GM23338 (cell line): ENCODE measurements at regions not wholly inside any gene's neighbourhood (a gene's known extent, or its start where the extent isn't known, plus 50 kb on each side); places are given as distances from the start of the nearest gene placed in this dataset.
A peak's percentile ranks its signal among the peaks of the same experiment; 100 is the strongest.

ENCODE experiments used
- ATAC-seq: fragments of 200-7000 bp; cut with Tn5 transposase; 3 replicates; pipeline ENCODE4 v1.9.1; 2020
- DNase-seq: peaks from one replicate; pipeline ENCODE4 v3.0.0-alpha.2; 2015; ENCODE audit warnings: low spot score
- H2AFZ ChIP-seq: fragments of 200-600 bp; sonication (generic); 2 replicates; pipeline ENCODE4 v1.8.0; 2016; ENCODE audit warnings: antibody characterized with exemption, mild to moderate bottlenecking, moderate library complexity
- H3F3A ChIP-seq: fragments of 200-600 bp; sonication (generic); replicated peaks from 2 replicates; pipeline ENCODE4 v1.8.0; 2017; ENCODE audit warnings: antibody characterized with exemption, mixed run types, low read depth
- H3K27ac ChIP-seq: fragments of 200-600 bp; sonication (generic); 2 replicates; pipeline ENCODE4 v1.6.1; 2016; ENCODE audit warnings: low read depth
- H3K27me3 ChIP-seq: fragments of 200-600 bp; sonication (generic); 2 replicates; pipeline ENCODE4 v1.8.0; 2016; ENCODE audit warnings: mild to moderate bottlenecking, mixed run types, moderate library complexity; ENCODE audit not compliant: insufficient read depth
- H3K36me3 ChIP-seq: fragments of 200-600 bp; sonication (generic); 2 replicates; pipeline ENCODE4 v1.8.0; 2016; ENCODE audit warnings: mild to moderate bottlenecking; ENCODE audit not compliant: insufficient read depth
- H3K4me1 ChIP-seq: fragments of 200-600 bp; sonication (generic); 2 replicates; pipeline ENCODE4 v1.8.0; 2016; ENCODE audit warnings: mild to moderate bottlenecking, moderate library complexity; ENCODE audit not compliant: insufficient read depth
- H3K4me2 ChIP-seq: fragments of 200-600 bp; sonication (generic); 2 replicates; pipeline ENCODE4 v1.7.1; 2017; ENCODE audit warnings: mixed run types
- H3K4me3 ChIP-seq: fragments of 200-600 bp; sonication (generic); 2 replicates; pipeline ENCODE4 v1.6.1; 2016; ENCODE audit warnings: mixed run types
- H3K79me2 ChIP-seq: fragments of 200-600 bp; sonication (generic); replicated peaks from 2 replicates; pipeline ENCODE4 v1.8.0; 2017; ENCODE audit warnings: mild to moderate bottlenecking; ENCODE audit not compliant: insufficient read depth
- H3K9me2 ChIP-seq: fragments of 200-600 bp; sonication (generic); 2 replicates; pipeline ENCODE4 v1.8.0; 2017; ENCODE audit not compliant: insufficient read depth
- H4K20me1 ChIP-seq: fragments of 200-600 bp; sonication (generic); replicated peaks from 2 replicates; pipeline ENCODE4 v1.8.0; 2017; ENCODE audit warnings: mild to moderate bottlenecking; ENCODE audit not compliant: insufficient read depth
- H3K27ac Mint-ChIP-seq: 2 replicates; pipeline ENCODE4 v1.8.0; 2020; ENCODE audit warnings: inconsistent platforms, mild to moderate bottlenecking, moderate library complexity, mixed read lengths
- H3K27me3 Mint-ChIP-seq: 3 replicates; pipeline ENCODE4 v1.8.0; 2022; ENCODE audit warnings: low read depth, mild to moderate bottlenecking, moderate library complexity, mixed read lengths, inconsistent platforms; ENCODE audit not compliant: insufficient read depth, poor library complexity
- H3K36me3 Mint-ChIP-seq: 3 replicates; pipeline ENCODE4 v1.8.0; 2021; ENCODE audit warnings: low read depth, mild to moderate bottlenecking, inconsistent platforms, moderate library complexity, mixed read lengths
- H3K4me1 Mint-ChIP-seq: 3 replicates; pipeline ENCODE4 v1.8.0; 2020; ENCODE audit warnings: mild to moderate bottlenecking, inconsistent platforms, mixed read lengths
- H3K4me3 Mint-ChIP-seq: 3 replicates; pipeline ENCODE4 v1.8.0; 2021; ENCODE audit warnings: moderate library complexity, mild to moderate bottlenecking, inconsistent platforms, mixed read lengths
- H3K9me3 Mint-ChIP-seq: 3 replicates; pipeline ENCODE4 v1.8.0; 2020; ENCODE audit warnings: moderate library complexity, mild to moderate bottlenecking, inconsistent platforms, mixed read lengths
- EZH2 ChIP-seq: fragments of 200-600 bp; sonication (generic); IDR thresholded peaks from one replicate; pipeline ENCODE4 v1.8.0; 2017; ENCODE audit warnings: antibody characterized with exemption, mild to moderate bottlenecking, low read depth; ENCODE audit not compliant: unreplicated experiment
- JUNB ChIP-seq: IDR thresholded peaks from one replicate; pipeline ENCODE4 v1.6.1; 2016; ENCODE audit warnings: antibody characterized with exemption; ENCODE audit not compliant: unreplicated experiment
- STAT1 ChIP-seq: IDR thresholded peaks from one replicate; pipeline ENCODE4 v1.6.1; 2016; ENCODE audit warnings: antibody characterized with exemption; ENCODE audit not compliant: unreplicated experiment
- ZNF114 ChIP-seq: fragments of 250-450 bp; sonication (Bioruptor Pico); IDR thresholded peaks from 2 replicates; pipeline ENCODE4 v1.5.0; 2020; ENCODE audit warnings: mild to moderate bottlenecking, moderate library complexity
- ZNF331 ChIP-seq: fragments of 250-450 bp; sonication (Bioruptor Pico); IDR thresholded peaks from 2 replicates; pipeline ENCODE4 v1.5.0; 2020; ENCODE audit warnings: low read depth, mild to moderate bottlenecking, moderate library complexity
- TF ChIP-seq, protein P1 (sequence below): fragments of 250-450 bp; sonication (Bioruptor Pico); IDR thresholded peaks from 2 replicates; pipeline ENCODE4 v1.5.0; 2020; ENCODE audit warnings: mild to moderate bottlenecking, moderate library complexity
- TF ChIP-seq, protein P2 (sequence below): IDR thresholded peaks from 2 replicates; pipeline ENCODE4 v1.6.1; 2016; ENCODE audit warnings: antibody characterized with exemption
- TF ChIP-seq, protein P3 (sequence below), 2 experiments: fragments of 200-600 bp in 1 of 2; sonication (generic) in 1 of 2; conservative IDR thresholded peaks; 2 replicates each; pipeline versions ENCODE4 v1.5.1 to v1.6.1; 2016 to 2017; ENCODE audit warnings: antibody characterized with exemption in 2 of 2, low read depth in 2 of 2, mild to moderate bottlenecking in 2 of 2, moderate library complexity in 1 of 2

DNA sequence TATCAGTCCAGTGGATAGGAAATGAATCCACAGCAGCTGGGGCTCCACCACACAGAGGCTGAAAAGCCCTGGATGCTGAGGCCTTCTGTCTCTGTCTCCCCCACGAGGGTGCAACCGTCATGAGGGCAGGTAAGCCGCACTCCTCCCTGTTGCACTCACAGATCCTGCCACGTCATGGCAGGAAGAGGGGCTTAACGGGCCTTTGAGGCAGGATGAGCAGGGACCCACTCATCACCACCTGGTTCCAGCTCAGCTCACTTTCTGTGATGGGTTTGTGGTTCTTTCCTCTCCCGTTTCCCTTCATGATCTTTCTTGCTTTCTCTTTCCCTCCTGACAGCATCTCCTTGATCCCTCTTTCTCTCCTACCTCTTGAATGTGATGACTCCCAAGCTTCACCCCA lies 575.2 kb downstream of the CCDC171 start (continued):
- TF ChIP-seq, protein P1, sequence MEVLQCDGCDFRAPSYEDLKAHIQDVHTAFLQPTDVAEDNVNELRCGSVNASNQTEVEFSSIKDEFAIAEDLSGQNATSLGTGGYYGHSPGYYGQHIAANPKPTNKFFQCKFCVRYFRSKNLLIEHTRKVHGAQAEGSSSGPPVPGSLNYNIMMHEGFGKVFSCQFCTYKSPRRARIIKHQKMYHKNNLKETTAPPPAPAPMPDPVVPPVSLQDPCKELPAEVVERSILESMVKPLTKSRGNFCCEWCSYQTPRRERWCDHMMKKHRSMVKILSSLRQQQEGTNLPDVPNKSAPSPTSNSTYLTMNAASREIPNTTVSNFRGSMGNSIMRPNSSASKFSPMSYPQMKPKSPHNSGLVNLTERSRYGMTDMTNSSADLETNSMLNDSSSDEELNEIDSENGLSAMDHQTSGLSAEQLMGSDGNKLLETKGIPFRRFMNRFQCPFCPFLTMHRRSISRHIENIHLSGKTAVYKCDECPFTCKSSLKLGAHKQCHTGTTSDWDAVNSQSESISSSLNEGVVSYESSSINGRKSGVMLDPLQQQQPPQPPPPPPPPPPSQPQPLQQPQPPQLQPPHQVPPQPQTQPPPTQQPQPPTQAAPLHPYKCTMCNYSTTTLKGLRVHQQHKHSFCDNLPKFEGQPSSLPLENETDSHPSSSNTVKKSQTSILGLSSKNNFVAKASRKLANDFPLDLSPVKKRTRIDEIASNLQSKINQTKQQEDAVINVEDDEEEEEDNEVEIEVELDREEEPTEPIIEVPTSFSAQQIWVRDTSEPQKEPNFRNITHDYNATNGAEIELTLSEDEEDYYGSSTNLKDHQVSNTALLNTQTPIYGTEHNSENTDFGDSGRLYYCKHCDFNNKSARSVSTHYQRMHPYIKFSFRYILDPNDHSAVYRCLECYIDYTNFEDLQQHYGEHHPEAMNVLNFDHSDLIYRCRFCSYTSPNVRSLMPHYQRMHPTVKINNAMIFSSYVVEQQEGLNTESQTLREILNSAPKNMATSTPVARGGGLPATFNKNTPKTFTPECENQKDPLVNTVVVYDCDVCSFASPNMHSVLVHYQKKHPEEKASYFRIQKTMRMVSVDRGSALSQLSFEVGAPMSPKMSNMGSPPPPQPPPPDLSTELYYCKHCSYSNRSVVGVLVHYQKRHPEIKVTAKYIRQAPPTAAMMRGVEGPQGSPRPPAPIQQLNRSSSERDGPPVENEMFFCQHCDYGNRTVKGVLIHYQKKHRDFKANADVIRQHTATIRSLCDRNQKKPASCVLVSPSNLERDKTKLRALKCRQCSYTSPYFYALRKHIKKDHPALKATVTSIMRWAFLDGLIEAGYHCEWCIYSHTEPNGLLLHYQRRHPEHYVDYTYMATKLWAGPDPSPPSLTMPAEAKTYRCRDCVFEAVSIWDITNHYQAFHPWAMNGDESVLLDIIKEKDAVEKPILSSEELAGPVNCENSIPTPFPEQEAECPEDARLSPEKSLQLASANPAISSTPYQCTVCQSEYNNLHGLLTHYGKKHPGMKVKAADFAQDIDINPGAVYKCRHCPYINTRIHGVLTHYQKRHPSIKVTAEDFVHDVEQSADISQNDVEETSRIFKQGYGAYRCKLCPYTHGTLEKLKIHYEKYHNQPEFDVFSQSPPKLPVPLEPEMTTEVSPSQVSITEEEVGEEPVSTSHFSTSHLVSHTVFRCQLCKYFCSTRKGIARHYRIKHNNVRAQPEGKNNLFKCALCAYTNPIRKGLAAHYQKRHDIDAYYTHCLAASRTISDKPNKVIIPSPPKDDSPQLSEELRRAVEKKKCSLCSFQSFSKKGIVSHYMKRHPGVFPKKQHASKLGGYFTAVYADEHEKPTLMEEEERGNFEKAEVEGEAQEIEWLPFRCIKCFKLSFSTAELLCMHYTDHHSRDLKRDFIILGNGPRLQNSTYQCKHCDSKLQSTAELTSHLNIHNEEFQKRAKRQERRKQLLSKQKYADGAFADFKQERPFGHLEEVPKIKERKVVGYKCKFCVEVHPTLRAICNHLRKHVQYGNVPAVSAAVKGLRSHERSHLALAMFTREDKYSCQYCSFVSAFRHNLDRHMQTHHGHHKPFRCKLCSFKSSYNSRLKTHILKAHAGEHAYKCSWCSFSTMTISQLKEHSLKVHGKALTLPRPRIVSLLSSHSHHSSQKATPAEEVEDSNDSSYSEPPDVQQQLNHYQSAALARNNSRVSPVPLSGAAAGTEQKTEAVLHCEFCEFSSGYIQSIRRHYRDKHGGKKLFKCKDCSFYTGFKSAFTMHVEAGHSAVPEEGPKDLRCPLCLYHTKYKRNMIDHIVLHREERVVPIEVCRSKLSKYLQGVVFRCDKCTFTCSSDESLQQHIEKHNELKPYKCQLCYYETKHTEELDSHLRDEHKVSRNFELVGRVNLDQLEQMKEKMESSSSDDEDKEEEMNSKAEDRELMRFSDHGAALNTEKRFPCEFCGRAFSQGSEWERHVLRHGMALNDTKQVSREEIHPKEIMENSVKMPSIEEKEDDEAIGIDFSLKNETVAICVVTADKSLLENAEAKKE = no peak
- TF ChIP-seq EZH2 (no peak), JUNB (no peak), ZNF331 (no peak), ZNF114 (CRISPR knock-in tag) (no peak)
- TF ChIP-seq, protein P2, sequence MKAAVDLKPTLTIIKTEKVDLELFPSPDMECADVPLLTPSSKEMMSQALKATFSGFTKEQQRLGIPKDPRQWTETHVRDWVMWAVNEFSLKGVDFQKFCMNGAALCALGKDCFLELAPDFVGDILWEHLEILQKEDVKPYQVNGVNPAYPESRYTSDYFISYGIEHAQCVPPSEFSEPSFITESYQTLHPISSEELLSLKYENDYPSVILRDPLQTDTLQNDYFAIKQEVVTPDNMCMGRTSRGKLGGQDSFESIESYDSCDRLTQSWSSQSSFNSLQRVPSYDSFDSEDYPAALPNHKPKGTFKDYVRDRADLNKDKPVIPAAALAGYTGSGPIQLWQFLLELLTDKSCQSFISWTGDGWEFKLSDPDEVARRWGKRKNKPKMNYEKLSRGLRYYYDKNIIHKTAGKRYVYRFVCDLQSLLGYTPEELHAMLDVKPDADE = no peak

DNA sequence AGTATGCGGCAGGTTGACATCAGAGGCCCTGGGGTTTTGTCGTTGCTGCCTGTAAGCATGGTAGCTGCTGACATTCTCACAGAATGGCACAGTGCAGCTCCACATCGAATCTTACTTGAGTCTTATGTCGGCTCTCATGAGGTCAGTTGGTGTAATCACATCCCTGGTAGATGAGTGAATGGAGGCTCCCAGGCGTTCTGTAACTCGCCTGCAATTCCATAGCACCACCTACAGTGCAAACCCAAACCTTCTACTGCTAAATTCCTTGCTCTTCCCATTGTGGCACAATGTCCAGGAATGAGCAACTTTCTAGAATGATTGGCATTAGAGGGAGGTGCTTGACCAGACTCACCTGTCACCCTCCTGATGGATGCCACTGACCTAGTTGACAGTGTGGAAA lies 578.4 kb downstream of the CCDC171 start:
- no peak overlapping the region for H3K27ac Mint-ChIP-seq
- peaks cover 2% of the 10 kb centered on the region for H3K27me3 Mint-ChIP-seq
- H3K4me3 Mint-ChIP-seq = no peak overlapping the region
- H3K9me3 Mint-ChIP-seq = peaks cover 12% of the 10 kb centered on the region
- no peaks in the 10 kb centered on the region for H3K36me3 ChIP-seq
- H3K36me3 Mint-ChIP-seq = no peaks in the 10 kb centered on the region; the same call in 2 of the 3 replicates
- no peaks in the 10 kb centered on the region for H3F3A ChIP-seq
- H3K4me1 ChIP-seq = no peaks in the 10 kb centered on the region
- DNase-seq = peak; percentile 56
- no peak overlapping the region for H2AFZ ChIP-seq
- peak; percentile 75 for ATAC-seq
- H3K9me2 ChIP-seq = no peaks in the 10 kb centered on the region
- no peak overlapping the region for H3K4me3 ChIP-seq
- no peak overlapping the region for H3K27ac ChIP-seq
- H3K79me2 ChIP-seq = no peaks in the 10 kb centered on the region
- H3K4me1 Mint-ChIP-seq = no peaks in the 10 kb centered on the region
- TF ChIP-seq STAT1 = no peak
- TF ChIP-seq, protein P3, sequence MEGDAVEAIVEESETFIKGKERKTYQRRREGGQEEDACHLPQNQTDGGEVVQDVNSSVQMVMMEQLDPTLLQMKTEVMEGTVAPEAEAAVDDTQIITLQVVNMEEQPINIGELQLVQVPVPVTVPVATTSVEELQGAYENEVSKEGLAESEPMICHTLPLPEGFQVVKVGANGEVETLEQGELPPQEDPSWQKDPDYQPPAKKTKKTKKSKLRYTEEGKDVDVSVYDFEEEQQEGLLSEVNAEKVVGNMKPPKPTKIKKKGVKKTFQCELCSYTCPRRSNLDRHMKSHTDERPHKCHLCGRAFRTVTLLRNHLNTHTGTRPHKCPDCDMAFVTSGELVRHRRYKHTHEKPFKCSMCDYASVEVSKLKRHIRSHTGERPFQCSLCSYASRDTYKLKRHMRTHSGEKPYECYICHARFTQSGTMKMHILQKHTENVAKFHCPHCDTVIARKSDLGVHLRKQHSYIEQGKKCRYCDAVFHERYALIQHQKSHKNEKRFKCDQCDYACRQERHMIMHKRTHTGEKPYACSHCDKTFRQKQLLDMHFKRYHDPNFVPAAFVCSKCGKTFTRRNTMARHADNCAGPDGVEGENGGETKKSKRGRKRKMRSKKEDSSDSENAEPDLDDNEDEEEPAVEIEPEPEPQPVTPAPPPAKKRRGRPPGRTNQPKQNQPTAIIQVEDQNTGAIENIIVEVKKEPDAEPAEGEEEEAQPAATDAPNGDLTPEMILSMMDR (conservative IDR thresholded peaks at IDR 0.05; ENCODE audit: low read depth in 2 of 2) = peak; percentile 51 to 78
- H3K27me3 ChIP-seq = no peaks in the 10 kb centered on the region
- H4K20me1 ChIP-seq = no peaks in the 10 kb centered on the region
- no peak overlapping the region for H3K4me2 ChIP-seq
